ENCODE measurements at regions not wholly inside any gene's neighbourhood (a gene's known extent, or its start where the extent isn't known, plus 50 kb on each side); places are given as distances from the start of the nearest gene placed in this dataset.

DNA sequence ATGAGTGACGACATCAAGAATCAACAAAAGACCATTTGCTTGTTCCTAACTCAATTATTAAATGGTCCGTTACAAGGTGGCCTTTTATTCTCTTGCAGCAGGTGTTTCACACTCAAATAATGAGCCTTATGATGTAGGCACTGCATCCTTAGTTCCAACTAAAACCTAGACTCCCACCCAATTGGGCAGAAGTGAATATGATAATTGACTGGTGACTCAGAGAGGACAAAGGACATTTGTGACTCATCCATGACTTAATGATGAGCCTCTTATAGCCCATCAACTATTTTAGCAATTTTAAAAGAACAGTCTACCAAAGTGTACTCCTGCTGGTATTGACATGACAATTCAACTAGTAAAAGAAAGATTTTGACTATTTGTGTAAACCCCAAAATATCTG, 1027.8 kb upstream of the PHF14 start:
- no peak for TF ChIP-seq EZH2 (IDR thresholded peaks at IDR 0.05)
- TF ChIP-seq, protein P1, sequence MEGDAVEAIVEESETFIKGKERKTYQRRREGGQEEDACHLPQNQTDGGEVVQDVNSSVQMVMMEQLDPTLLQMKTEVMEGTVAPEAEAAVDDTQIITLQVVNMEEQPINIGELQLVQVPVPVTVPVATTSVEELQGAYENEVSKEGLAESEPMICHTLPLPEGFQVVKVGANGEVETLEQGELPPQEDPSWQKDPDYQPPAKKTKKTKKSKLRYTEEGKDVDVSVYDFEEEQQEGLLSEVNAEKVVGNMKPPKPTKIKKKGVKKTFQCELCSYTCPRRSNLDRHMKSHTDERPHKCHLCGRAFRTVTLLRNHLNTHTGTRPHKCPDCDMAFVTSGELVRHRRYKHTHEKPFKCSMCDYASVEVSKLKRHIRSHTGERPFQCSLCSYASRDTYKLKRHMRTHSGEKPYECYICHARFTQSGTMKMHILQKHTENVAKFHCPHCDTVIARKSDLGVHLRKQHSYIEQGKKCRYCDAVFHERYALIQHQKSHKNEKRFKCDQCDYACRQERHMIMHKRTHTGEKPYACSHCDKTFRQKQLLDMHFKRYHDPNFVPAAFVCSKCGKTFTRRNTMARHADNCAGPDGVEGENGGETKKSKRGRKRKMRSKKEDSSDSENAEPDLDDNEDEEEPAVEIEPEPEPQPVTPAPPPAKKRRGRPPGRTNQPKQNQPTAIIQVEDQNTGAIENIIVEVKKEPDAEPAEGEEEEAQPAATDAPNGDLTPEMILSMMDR (IDR thresholded peaks at IDR 0.05): no peak
- no peak for TF ChIP-seq EZH2phosphoT487 (IDR thresholded peaks at IDR 0.05)
